ENCODE measurements at regions not wholly inside any gene's neighbourhood (a gene's known extent, or its start where the extent isn't known, plus 50 kb on each side); places are given as distances from the start of the nearest gene placed in this dataset.

- Histone ChIP-seq H3K36me3 (replicated peaks in 1 of 2; ENCODE audit: control extremely low read depth in 1 of 2, control insufficient read depth in 1 of 2, extremely low read depth in 1 of 2, insufficient read depth in 2 of 2, low read length in 1 of 2) (no peaks in the 10 kb centered on the region), H2AFZ (ENCODE audit: insufficient read depth, low read depth, low read length, poor library complexity, severe bottlenecking) (no peak overlapping the region), H3K9ac (ENCODE audit: low read length) (no peak overlapping the region), H3K4me3 (ENCODE audit: control extremely low read depth in 1 of 5, extremely low read depth in 1 of 5, insufficient read depth in 1 of 5, low read depth in 2 of 5, low read length in 4 of 5) (no peak overlapping the region), H3K4me1 (ENCODE audit: control insufficient read depth in 2 of 2, insufficient read depth in 2 of 2, low read length in 2 of 2) (no peaks in the 10 kb centered on the region), H4K20me1 (ENCODE audit: control insufficient read depth, insufficient read depth, low read length, poor library complexity, severe bottlenecking) (no peaks in the 10 kb centered on the region), H3K27me3 (replicated peaks in 1 of 4; ENCODE audit: control extremely low read depth in 1 of 4, control insufficient read depth in 3 of 4, insufficient read depth in 4 of 4, low read length in 3 of 4) (no peaks in the 10 kb centered on the region), H3K4me2 (replicated peaks; ENCODE audit: low read depth, low read length, poor library complexity, severe bottlenecking) (no peak overlapping the region), H3K79me2 (ENCODE audit: control insufficient read depth, insufficient read depth, low read length) (no peaks in the 10 kb centered on the region), H3K9me3 (ENCODE audit: control extremely low read depth in 1 of 3, control insufficient read depth in 2 of 3, insufficient read depth in 1 of 3, low read length in 2 of 3) (peaks cover 0 to 11% (median 0%) of the 10 kb centered on the region in 3 donors), H3K27ac (ENCODE audit: low read length in 2 of 2) (no peak overlapping the region)
- CTCF ChIA-PET: no interaction called here
- TF ChIP-seq EZH2 (IDR thresholded peaks at IDR 0.05; ENCODE audit: borderline replicate concordance, insufficient read depth, low read depth, low read length, poor library complexity, severe bottlenecking): no peak
- TF ChIP-seq CTCF (IDR thresholded peaks at IDR 0.05): no peak
- Mint-ChIP-seq H3K4me1 (no peaks in the 10 kb centered on the region), H3K9me3 (ENCODE audit: insufficient read depth) (no peaks in the 10 kb centered on the region), H3K27me3 (no peaks in the 10 kb centered on the region), H3K27ac (no peak overlapping the region), H3K4me3 (no peak overlapping the region)
- POLR2A ChIA-PET: no interaction called here
- intact Hi-C loops (cut with micrococcal nuclease): no loop called here
- ATAC-seq (ENCODE audit: low read depth) (no peak), DNase-seq (no peak)
- no CpG with 5 or more reads among the region's 1 CpG for WGBS (ENCODE audit: insufficient coverage)
Measured at GRCh38 chr2:122707224-122707824, 951.9 kb downstream of the TSN start.

GRCh38 chr2:122710049-122710448, 954.6 kb downstream of the TSN start:
- H3K4me1 ChIP-seq (ENCODE audit: control insufficient read depth in 2 of 2, insufficient read depth in 2 of 2, low read length in 2 of 2): no peaks in the 10 kb centered on the region

More at GRCh38 chr2:122710049-122710448, 954.6 kb downstream of the TSN start:
- 94% methylated on average over 4 of the region's 6 CpGs for WGBS (ENCODE audit: insufficient coverage)
- H3K4me3 Mint-ChIP-seq: no peak overlapping the region
- ATAC-seq (ENCODE audit: low read depth) (no peak), DNase-seq (no peak)
- H3K27ac Mint-ChIP-seq: no peak overlapping the region
- ChIA-PET POLR2A (no interaction called here), CTCF (no interaction called here)
- Histone ChIP-seq H3K4me3 (ENCODE audit: control extremely low read depth in 1 of 5, extremely low read depth in 1 of 5, insufficient read depth in 1 of 5, low read depth in 2 of 5, low read length in 4 of 5) (no peak overlapping the region), H3K36me3 (replicated peaks in 1 of 2; ENCODE audit: control extremely low read depth in 1 of 2, control insufficient read depth in 1 of 2, extremely low read depth in 1 of 2, insufficient read depth in 2 of 2, low read length in 1 of 2) (no peaks in the 10 kb centered on the region), H3K79me2 (ENCODE audit: control insufficient read depth, insufficient read depth, low read length) (no peaks in the 10 kb centered on the region), H3K27ac (ENCODE audit: low read length in 2 of 2) (no peak overlapping the region), H3K9me3 (ENCODE audit: control extremely low read depth in 1 of 3, control insufficient read depth in 2 of 3, insufficient read depth in 1 of 3, low read length in 2 of 3) (peaks cover 0 to 15% (median 2%) of the 10 kb centered on the region in 3 donors), H3K27me3 (replicated peaks in 1 of 4; ENCODE audit: control extremely low read depth in 1 of 4, control insufficient read depth in 3 of 4, insufficient read depth in 4 of 4, low read length in 3 of 4) (no peaks in the 10 kb centered on the region), H3K9ac (ENCODE audit: low read length) (no peak overlapping the region), H4K20me1 (ENCODE audit: control insufficient read depth, insufficient read depth, low read length, poor library complexity, severe bottlenecking) (no peaks in the 10 kb centered on the region), H2AFZ (ENCODE audit: insufficient read depth, low read depth, low read length, poor library complexity, severe bottlenecking) (no peak overlapping the region), H3K4me2 (replicated peaks; ENCODE audit: low read depth, low read length, poor library complexity, severe bottlenecking) (no peak overlapping the region)
- no peaks in the 10 kb centered on the region for H3K27me3 Mint-ChIP-seq
- no peaks in the 10 kb centered on the region for H3K4me1 Mint-ChIP-seq
- peaks cover 7% of the 10 kb centered on the region for H3K9me3 Mint-ChIP-seq (ENCODE audit: insufficient read depth)
- intact Hi-C loops (cut with micrococcal nuclease): no loop called here
- TF ChIP-seq EZH2 (IDR thresholded peaks at IDR 0.05; ENCODE audit: borderline replicate concordance, insufficient read depth, low read depth, low read length, poor library complexity, severe bottlenecking): no peak
- TF ChIP-seq CTCF (IDR thresholded peaks at IDR 0.05): no peak
